ENCODE measurements at regions not wholly inside any gene's neighbourhood (a gene's known extent, or its start where the extent isn't known, plus 50 kb on each side); places are given as distances from the start of the nearest gene placed in this dataset.

- Histone ChIP-seq H3K36me3 (no peaks in the 10 kb centered on the region), H3K4me3 (no peak overlapping the region), H3K9me3 (no peaks in the 10 kb centered on the region), H3K27me3 (replicated peaks; ENCODE audit: insufficient read depth) (no peaks in the 10 kb centered on the region), H3K4me1 (ENCODE audit: control insufficient read depth in 1 of 2, low read depth in 2 of 2) (no peaks in the 10 kb centered on the region), H3K27ac (no peak overlapping the region)
- TF ChIP-seq, protein P1, sequence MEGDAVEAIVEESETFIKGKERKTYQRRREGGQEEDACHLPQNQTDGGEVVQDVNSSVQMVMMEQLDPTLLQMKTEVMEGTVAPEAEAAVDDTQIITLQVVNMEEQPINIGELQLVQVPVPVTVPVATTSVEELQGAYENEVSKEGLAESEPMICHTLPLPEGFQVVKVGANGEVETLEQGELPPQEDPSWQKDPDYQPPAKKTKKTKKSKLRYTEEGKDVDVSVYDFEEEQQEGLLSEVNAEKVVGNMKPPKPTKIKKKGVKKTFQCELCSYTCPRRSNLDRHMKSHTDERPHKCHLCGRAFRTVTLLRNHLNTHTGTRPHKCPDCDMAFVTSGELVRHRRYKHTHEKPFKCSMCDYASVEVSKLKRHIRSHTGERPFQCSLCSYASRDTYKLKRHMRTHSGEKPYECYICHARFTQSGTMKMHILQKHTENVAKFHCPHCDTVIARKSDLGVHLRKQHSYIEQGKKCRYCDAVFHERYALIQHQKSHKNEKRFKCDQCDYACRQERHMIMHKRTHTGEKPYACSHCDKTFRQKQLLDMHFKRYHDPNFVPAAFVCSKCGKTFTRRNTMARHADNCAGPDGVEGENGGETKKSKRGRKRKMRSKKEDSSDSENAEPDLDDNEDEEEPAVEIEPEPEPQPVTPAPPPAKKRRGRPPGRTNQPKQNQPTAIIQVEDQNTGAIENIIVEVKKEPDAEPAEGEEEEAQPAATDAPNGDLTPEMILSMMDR (IDR thresholded peaks at IDR 0.05), result no peak
- ATAC-seq (ENCODE audit: insufficient number of reproducible peaks, low FRiP score, low read depth) (no peak), DNase-seq (ENCODE audit: low spot score) (no peak)
These were observed 612.2 kb upstream of the SLC39A10 start for GRCh38 chr2:195044801-195045200.

- Histone ChIP-seq H3K36me3 (no peaks in the 10 kb centered on the region), H3K4me3 (no peak overlapping the region), H3K4me1 (ENCODE audit: control insufficient read depth in 1 of 2, low read depth in 2 of 2) (no peaks in the 10 kb centered on the region), H3K9me3 (no peaks in the 10 kb centered on the region), H3K27ac (no peak overlapping the region), H3K27me3 (replicated peaks; ENCODE audit: insufficient read depth) (no peaks in the 10 kb centered on the region)
- TF ChIP-seq, protein P1 (IDR thresholded peaks at IDR 0.05), result no peak
- DNase-seq (ENCODE audit: low spot score) (no peak), ATAC-seq (ENCODE audit: insufficient number of reproducible peaks, low FRiP score, low read depth) (no peak)
These were observed 618.9 kb upstream of the SLC39A10 start for GRCh38 chr2:195038153-195038552.

GRCh38 chr2:195037045-195037444 lies 620.0 kb upstream of the SLC39A10 start:
- no peak overlapping the region for H3K4me3 ChIP-seq
- no peaks in the 10 kb centered on the region for H3K9me3 ChIP-seq
- TF ChIP-seq, protein P1 (IDR thresholded peaks at IDR 0.05), result no peak
- DNase-seq (ENCODE audit: low spot score) (no peak), ATAC-seq (ENCODE audit: insufficient number of reproducible peaks, low FRiP score, low read depth) (no peak)
- H3K36me3 ChIP-seq, result no peaks in the 10 kb centered on the region
- no peaks in the 10 kb centered on the region for H3K4me1 ChIP-seq (ENCODE audit: control insufficient read depth in 1 of 2, low read depth in 2 of 2)
- no peak overlapping the region for H3K27ac ChIP-seq
- H3K27me3 ChIP-seq (replicated peaks; ENCODE audit: insufficient read depth), result no peaks in the 10 kb centered on the region

DNA sequence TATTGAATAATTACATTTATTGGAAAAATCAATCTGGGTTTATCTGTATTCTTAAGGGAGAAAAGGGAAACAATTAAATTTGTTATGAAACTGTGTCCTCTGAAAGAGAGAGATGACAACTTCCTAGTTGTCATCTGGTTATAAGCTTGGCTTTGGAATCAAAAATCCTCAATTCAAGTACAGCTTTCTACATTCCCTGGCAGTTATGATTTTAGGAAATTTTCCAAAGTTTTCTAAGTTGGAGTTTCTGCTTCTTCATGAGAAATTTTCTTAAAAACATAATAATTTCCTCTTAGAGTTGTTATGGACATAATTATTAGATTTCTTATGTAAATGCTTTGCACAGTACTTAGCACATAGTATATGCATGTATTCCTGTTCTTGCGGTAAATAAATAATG lies 625.6 kb upstream of the SLC39A10 start:
- DNase-seq (ENCODE audit: low spot score) (no peak), ATAC-seq (ENCODE audit: insufficient number of reproducible peaks, low FRiP score, low read depth) (no peak)
- Histone ChIP-seq H3K4me1 (ENCODE audit: control insufficient read depth in 1 of 2, low read depth in 2 of 2) (no peaks in the 10 kb centered on the region), H3K27ac (no peak overlapping the region), H3K27me3 (replicated peaks; ENCODE audit: insufficient read depth) (no peaks in the 10 kb centered on the region), H3K4me3 (no peak overlapping the region), H3K36me3 (no peaks in the 10 kb centered on the region), H3K9me3 (no peaks in the 10 kb centered on the region)
- TF ChIP-seq, protein P1 (IDR thresholded peaks at IDR 0.05), result no peak

GRCh38 chr2:195029804-195030654 lies 627.0 kb upstream of the SLC39A10 start:
- TF ChIP-seq, protein P1 (IDR thresholded peaks at IDR 0.05), result no peak
- H3K27me3 ChIP-seq (replicated peaks; ENCODE audit: insufficient read depth), result no peaks in the 10 kb centered on the region
- no peak for ATAC-seq (ENCODE audit: insufficient number of reproducible peaks, low FRiP score, low read depth)
- DNase-seq (ENCODE audit: low spot score), result no peak
- H3K9me3 ChIP-seq, result no peaks in the 10 kb centered on the region
- H3K4me3 ChIP-seq, result no peak overlapping the region
- no peaks in the 10 kb centered on the region for H3K4me1 ChIP-seq (ENCODE audit: control insufficient read depth in 1 of 2, low read depth in 2 of 2)
- no peak overlapping the region for H3K27ac ChIP-seq
- H3K36me3 ChIP-seq, result no peaks in the 10 kb centered on the region

Measured in thoracic aorta (tissue), 2 donors.